Uterus (tissue), 2 donors: ENCODE measurements at regions not wholly inside any gene's neighbourhood (a gene's known extent, or its start where the extent isn't known, plus 50 kb on each side); places are given as distances from the start of the nearest gene placed in this dataset.

Experiments used
- CTCF ChIP-seq, 4 experiments: fragments of 200-600 bp in 2 of 4; fragments of 450-650 bp in 2 of 4; sonication (generic) in 2 of 4; IDR thresholded peaks; one replicate each; pipeline ENCODE4 v1.5.1; 2016 to 2019; ENCODE audit warnings: antibody characterized with exemption in 4 of 4, mild to moderate bottlenecking in 2 of 4, moderate library complexity in 1 of 4
- POLR2A ChIP-seq, 2 donors: fragments of 450-650 bp; IDR thresholded peaks; one replicate each; pipeline ENCODE4 v1.6.1; 2016; ENCODE audit warnings: antibody characterized with exemption in 2 of 2, mild to moderate bottlenecking in 1 of 2, moderate library complexity in 1 of 2

- TF ChIP-seq CTCF (IDR thresholded peaks at IDR 0.05) = no peak
- no peak for TF ChIP-seq POLR2A (IDR thresholded peaks at IDR 0.05)
Observed at GRCh38 chr5:117417501-117417900, 842.9 kb upstream of the SEMA6A start.
